ENCODE measurements at regions not wholly inside any gene's neighbourhood (a gene's known extent, or its start where the extent isn't known, plus 50 kb on each side); places are given as distances from the start of the nearest gene placed in this dataset.

GRCh38 chr10:81314471-81314870 lies 560.5 kb upstream of the NRG3 start:
- H3K9me3 ChIP-seq (ENCODE audit: low read length): peaks cover 80% of the 10 kb centered on the region
- H3K9ac ChIP-seq (ENCODE audit: insufficient read depth, low read depth, low read length): no peak overlapping the region
- H3K36me3 ChIP-seq (replicated peaks in 1 of 2; ENCODE audit: control insufficient read depth in 1 of 2, insufficient read depth in 2 of 2, low read length in 2 of 2): no peaks in the 10 kb centered on the region
- ChIA-PET CTCF (ENCODE audit: low intra/inter-chr PET ratio, low total read pairs) (no interaction called here), POLR2A (no interaction called here)
- intact Hi-C loops (cut with micrococcal nuclease; ENCODE audit: unreplicated experiment) (no loop called here), in situ Hi-C loops (cut with HindIII; ENCODE audit: extremely low pct_ligation_motif_present, low pct_unique_long_range_greater_than_20kb) (no loop called here)
- no TSS peak for BruUV-seq (replicated peaks)
- FAIRE-seq (no peak), DNase-seq (ENCODE audit: low spot score) (no peak), ATAC-seq (no peak)
- H3K27ac ChIP-seq (ENCODE audit: extremely low read length, insufficient read depth, low read length): no peak overlapping the region
- H4K20me1 ChIP-seq (ENCODE audit: insufficient read depth, low read length): no peaks in the 10 kb centered on the region
- no peak overlapping the region for H3K4me2 ChIP-seq (ENCODE audit: low read depth, low read length)
- no peak overlapping the region for H2AFZ ChIP-seq (ENCODE audit: low read length)
- no peaks in the 10 kb centered on the region for H3K4me1 ChIP-seq (ENCODE audit: insufficient read depth, low read length)
- no peaks in the 10 kb centered on the region for H3K79me2 ChIP-seq (ENCODE audit: insufficient read depth, low read length)
- 0% methylated on average over 2 of the region's 2 CpGs for WGBS (ENCODE audit: low lambda C conversion rate)
- H3K27me3 ChIP-seq (ENCODE audit: control insufficient read depth in 1 of 2, insufficient read depth in 2 of 2, low read length in 2 of 2): no peaks in the 10 kb centered on the region
- no peak for TF ChIP-seq DNMT3B (CRISPR knock-in tag; conservative IDR thresholded peaks at IDR 0.05)
- TF ChIP-seq POGZ (CRISPR knock-in tag; IDR thresholded peaks at IDR 0.05): no peak
- no peak for TF ChIP-seq TGIF2 (CRISPR knock-in tag; IDR thresholded peaks at IDR 0.05)
- TF ChIP-seq TIGD3 (CRISPR knock-in tag; IDR thresholded peaks at IDR 0.05; ENCODE audit: borderline replicate concordance): no peak
- TF ChIP-seq FOXA3 (CRISPR knock-in tag; IDR thresholded peaks at IDR 0.05): no peak
- TF ChIP-seq, protein P1, sequence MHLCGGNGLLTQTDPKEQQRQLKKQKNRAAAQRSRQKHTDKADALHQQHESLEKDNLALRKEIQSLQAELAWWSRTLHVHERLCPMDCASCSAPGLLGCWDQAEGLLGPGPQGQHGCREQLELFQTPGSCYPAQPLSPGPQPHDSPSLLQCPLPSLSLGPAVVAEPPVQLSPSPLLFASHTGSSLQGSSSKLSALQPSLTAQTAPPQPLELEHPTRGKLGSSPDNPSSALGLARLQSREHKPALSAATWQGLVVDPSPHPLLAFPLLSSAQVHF (CRISPR knock-in tag; IDR thresholded peaks at IDR 0.05): no peak
- H3K4me3 ChIP-seq (replicated peaks in 1 of 3; ENCODE audit: insufficient read depth in 1 of 3, low read depth in 2 of 3, low read length in 3 of 3): no peak overlapping the region

DNA sequence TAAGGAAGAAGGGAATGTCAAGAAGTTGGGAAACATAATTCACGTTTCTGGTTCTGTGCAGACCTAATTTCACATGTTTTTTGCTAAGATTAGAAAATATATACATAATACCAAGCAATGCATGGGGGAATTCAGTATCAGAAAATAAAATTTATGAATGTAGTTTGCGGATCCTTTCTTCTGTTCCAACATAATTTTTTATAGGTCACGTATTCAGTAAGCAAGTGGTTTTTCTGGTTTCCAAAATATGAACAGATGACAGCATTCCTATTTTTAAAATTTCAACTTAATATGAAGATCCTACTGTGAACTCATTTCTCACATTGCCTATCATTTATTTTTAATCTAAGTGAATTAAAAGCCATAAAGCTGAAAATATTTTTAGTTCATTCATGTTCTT lies 560.0 kb upstream of the NRG3 start:
- WGBS (ENCODE audit: low lambda C conversion rate): 15% methylated on average over 3 of the region's 3 CpGs
- in situ Hi-C loops (cut with HindIII; ENCODE audit: extremely low pct_ligation_motif_present, low pct_unique_long_range_greater_than_20kb): no loop called here
- no peaks in the 10 kb centered on the region for H3K36me3 ChIP-seq (replicated peaks in 1 of 2; ENCODE audit: control insufficient read depth in 1 of 2, insufficient read depth in 2 of 2, low read length in 2 of 2)
- ATAC-seq (no peak), FAIRE-seq (no peak), DNase-seq (ENCODE audit: low spot score) (no peak)
- BruUV-seq (replicated peaks): no TSS peak
- H3K4me1 ChIP-seq (ENCODE audit: insufficient read depth, low read length): no peaks in the 10 kb centered on the region
- no peak overlapping the region for H3K27ac ChIP-seq (ENCODE audit: extremely low read length, insufficient read depth, low read length)
- H3K79me2 ChIP-seq (ENCODE audit: insufficient read depth, low read length): no peaks in the 10 kb centered on the region
- peaks cover 76% of the 10 kb centered on the region for H3K9me3 ChIP-seq (ENCODE audit: low read length)
- H3K9ac ChIP-seq (ENCODE audit: insufficient read depth, low read depth, low read length): no peak overlapping the region
- H3K4me2 ChIP-seq (ENCODE audit: low read depth, low read length): no peak overlapping the region
- H3K27me3 ChIP-seq (ENCODE audit: control insufficient read depth in 1 of 2, insufficient read depth in 2 of 2, low read length in 2 of 2): no peaks in the 10 kb centered on the region
- no peak overlapping the region for H2AFZ ChIP-seq (ENCODE audit: low read length)
- POLR2A ChIA-PET: no interaction called here
- CTCF ChIA-PET (ENCODE audit: low intra/inter-chr PET ratio, low total read pairs): no interaction called here
- no peaks in the 10 kb centered on the region for H4K20me1 ChIP-seq (ENCODE audit: insufficient read depth, low read length)
- H3K4me3 ChIP-seq (replicated peaks in 1 of 3; ENCODE audit: insufficient read depth in 1 of 3, low read depth in 2 of 3, low read length in 3 of 3): no peak overlapping the region
- intact Hi-C loops (cut with micrococcal nuclease; ENCODE audit: unreplicated experiment): no loop called here
- TF ChIP-seq NR2F6 (IDR thresholded peaks at IDR 0.05) (no peak), NR2F6 (CRISPR knock-in tag; IDR thresholded peaks at IDR 0.05) (no peak), HOXA5 (CRISPR knock-in tag; IDR thresholded peaks at IDR 0.05) (no peak), ZSCAN30 (CRISPR knock-in tag; IDR thresholded peaks at IDR 0.05) (no peak), FOXO4 (CRISPR knock-in tag; conservative IDR thresholded peaks at IDR 0.05) (no peak), EED (CRISPR knock-in tag; IDR thresholded peaks at IDR 0.05) (no peak), DBP (CRISPR knock-in tag; IDR thresholded peaks at IDR 0.05; ENCODE audit: not compliant biosample characterization) (no peak), ZXDC (CRISPR knock-in tag; IDR thresholded peaks at IDR 0.05) (no peak)

All from HepG2 (cell line).